SU-DHL-6 (cell line): ENCODE measurements at regions not wholly inside any gene's neighbourhood (a gene's known extent, or its start where the extent isn't known, plus 50 kb on each side); places are given as distances from the start of the nearest gene placed in this dataset.
"Not testable (repeated sequence)": the region's sequence is repeated elsewhere in the genome, so short reads cannot be mapped to it uniquely, and the experiment has no call there.

Experiments used
- H2AFZ ChIP-seq: fragments of 200-600 bp; sonication (generic); 2 replicates; pipeline ENCODE4 v1.6.1; 2014; ENCODE audit warnings: low read depth, mild to moderate bottlenecking, moderate library complexity, mixed read lengths, antibody characterized with exemption, low read length; ENCODE audit not compliant: severe bottlenecking
- H3F3A ChIP-seq: fragments of 200-600 bp; shearing (Covaris generic); 2 replicates; pipeline ENCODE4 v1.6.0; 2016; ENCODE audit warnings: antibody characterized with exemption, mild to moderate bottlenecking; ENCODE audit not compliant: insufficient read depth
- H3K27ac ChIP-seq: fragments of 200-600 bp; sonication (generic); 2 replicates; pipeline ENCODE4 v1.5.1; 2016; ENCODE audit warnings: low read depth, mild to moderate bottlenecking, low read length, moderate library complexity, mixed read lengths
- H3K27me3 ChIP-seq: fragments of 200-600 bp; sonication (generic), shearing (Covaris generic); 2 replicates; pipeline ENCODE4 v1.6.0; 2014; ENCODE audit warnings: mild to moderate bottlenecking, low read length
- H3K36me3 ChIP-seq: fragments of 200-600 bp; sonication (generic); 2 replicates; pipeline ENCODE4 v1.6.1; 2014; ENCODE audit warnings: mild to moderate bottlenecking, low read length, mixed read lengths
- H3K4me2 ChIP-seq: fragments of 300-600, 200-600 bp; shearing (Covaris generic), sonication (generic); 2 replicates; pipeline ENCODE4 v1.6.0; 2014; ENCODE audit warnings: low read length, low read depth, mild to moderate bottlenecking; ENCODE audit not compliant: poor library complexity, severe bottlenecking
- H3K4me3 ChIP-seq: fragments of 200-600 bp; sonication (generic); 2 replicates; pipeline ENCODE4 v1.5.1; 2014; ENCODE audit warnings: antibody characterized with exemption, low read length, mild to moderate bottlenecking, mixed read lengths; ENCODE audit not compliant: insufficient read depth, poor library complexity, severe bottlenecking
- H3K79me2 ChIP-seq: fragments of 200-600 bp; sonication (generic); 2 replicates; pipeline ENCODE4 v1.6.1; 2014; ENCODE audit warnings: mild to moderate bottlenecking, low read length, moderate library complexity; ENCODE audit not compliant: insufficient read depth
- H3K9ac ChIP-seq: fragments of 200-600 bp; sonication (generic); 2 replicates; pipeline ENCODE4 v1.7.0; 2014; ENCODE audit warnings: mild to moderate bottlenecking, low read length
- H3K9me2 ChIP-seq: fragments of 200-600 bp; sonication (generic); replicated peaks from 2 replicates; pipeline ENCODE4 v1.6.1; 2014; ENCODE audit warnings: low read length; ENCODE audit not compliant: insufficient read depth
- H3K9me3 ChIP-seq: fragments of 200-600 bp; sonication (generic); 2 replicates; pipeline ENCODE4 v1.6.1; 2014; ENCODE audit warnings: low read length, mixed read lengths; ENCODE audit not compliant: insufficient read depth
- H4K20me1 ChIP-seq: fragments of 200-600 bp; sonication (generic); 2 replicates; pipeline ENCODE4 v1.6.1; 2014; ENCODE audit warnings: low read depth, mild to moderate bottlenecking, antibody characterized with exemption, low read length, moderate library complexity, mixed read lengths
- CTCF ChIP-seq: fragments of 200-600 bp; sonication (generic); IDR thresholded peaks from one replicate; pipeline ENCODE4 v1.5.1; 2017; ENCODE audit warnings: antibody characterized with exemption, mild to moderate bottlenecking, low read length, moderate library complexity; ENCODE audit not compliant: insufficient read depth, poor library complexity, severe bottlenecking
- EZH2phosphoT487 ChIP-seq: fragments of 200-600 bp; sonication (generic), shearing (Covaris generic); conservative IDR thresholded peaks from 2 replicates; pipeline ENCODE4 v1.6.1; 2018; ENCODE audit warnings: mild to moderate bottlenecking, antibody characterized with exemption, low read length, moderate library complexity, mixed read lengths

GRCh38 chr4:28062562-28062961, 1201.9 kb downstream of the STIM2 start:
- Histone ChIP-seq H3K27ac (no peak overlapping the region), H3K9me2 (no peaks in the 10 kb centered on the region), H3F3A (no peaks in the 10 kb centered on the region), H2AFZ (no peak overlapping the region), H4K20me1 (no peaks in the 10 kb centered on the region), H3K27me3 (no peaks in the 10 kb centered on the region), H3K9ac (no peak overlapping the region), H3K79me2 (no peaks in the 10 kb centered on the region), H3K9me3 (no peaks in the 10 kb centered on the region), H3K4me3 (no peak overlapping the region), H3K36me3 (no peaks in the 10 kb centered on the region), H3K4me2 (no peak overlapping the region)
- no peak for TF ChIP-seq EZH2phosphoT487
- no peak for TF ChIP-seq CTCF

GRCh38 chr4:28073860-28074555, 1213.4 kb downstream of the STIM2 start:
- Histone ChIP-seq H3K4me3 (no peak overlapping the region), H3K36me3 (no peaks in the 10 kb centered on the region), H4K20me1 (no peaks in the 10 kb centered on the region), H3K9ac (no peak overlapping the region), H3K9me3 (no peaks in the 10 kb centered on the region), H3K27ac (no peak overlapping the region), H3K9me2 (no peaks in the 10 kb centered on the region), H3K27me3 (no peaks in the 10 kb centered on the region), H3K79me2 (no peaks in the 10 kb centered on the region), H2AFZ (no peak overlapping the region), H3K4me2 (no peak overlapping the region), H3F3A (no peaks in the 10 kb centered on the region)
- TF ChIP-seq CTCF (no peak), EZH2phosphoT487 (no peak)

- Histone ChIP-seq H3K27ac (no peak overlapping the region), H2AFZ (no peak overlapping the region), H3K9ac (no peak overlapping the region), H3K9me2 (no peaks in the 10 kb centered on the region), H3K36me3 (no peaks in the 10 kb centered on the region), H3K27me3 (no peaks in the 10 kb centered on the region), H3K4me3 (no peak overlapping the region), H3F3A (no peaks in the 10 kb centered on the region), H3K79me2 (no peaks in the 10 kb centered on the region), H3K4me2 (no peak overlapping the region), H3K9me3 (no peaks in the 10 kb centered on the region), H4K20me1 (no peaks in the 10 kb centered on the region)
- no peak for TF ChIP-seq EZH2phosphoT487
Measured at GRCh38 chr4:28075401-28075956, 1214.8 kb downstream of the STIM2 start.

- H3K27ac ChIP-seq, H3K9ac ChIP-seq, H3K4me3 ChIP-seq, H3K4me2 ChIP-seq, H3K79me2 ChIP-seq, H3F3A ChIP-seq, H3K27me3 ChIP-seq, H4K20me1 ChIP-seq, H3K9me3 ChIP-seq, H2AFZ ChIP-seq, H3K36me3 ChIP-seq, H3K9me2 ChIP-seq: not testable (repeated sequence)
Measured at GRCh38 chr4:28077203-28077602, 1216.6 kb downstream of the STIM2 start.
